Mesodermal cell (in vitro differentiated cells): ENCODE measurements at regions not wholly inside any gene's neighbourhood (a gene's known extent, or its start where the extent isn't known, plus 50 kb on each side); places are given as distances from the start of the nearest gene placed in this dataset.

Experiments
- H3K27ac ChIP-seq: 2 replicates; pipeline ENCODE4 v1.7.0; 2013; ENCODE audit warnings: mild to moderate bottlenecking, low read depth, low read length, moderate library complexity; ENCODE audit not compliant: severe bottlenecking
- H3K36me3 ChIP-seq: 2 replicates; pipeline ENCODE4 v1.7.1; 2013; ENCODE audit warnings: mild to moderate bottlenecking, low read length, moderate library complexity; ENCODE audit not compliant: control insufficient read depth, insufficient read depth
- H3K4me1 ChIP-seq: one replicate; pipeline ENCODE4 v1.7.1; 2013; ENCODE audit warnings: mild to moderate bottlenecking, low read length; ENCODE audit not compliant: insufficient read depth, control insufficient read depth, poor library complexity, severe bottlenecking
- H3K4me3 ChIP-seq: 2 replicates; pipeline ENCODE4 v1.7.0; 2013; ENCODE audit warnings: low read length, control low read depth, mild to moderate bottlenecking; ENCODE audit not compliant: insufficient read depth, poor library complexity, severe bottlenecking; ENCODE audit errors: extremely low read depth
- H3K9me3 ChIP-seq: 2 replicates; pipeline ENCODE4 v1.7.1; 2013; ENCODE audit warnings: mild to moderate bottlenecking, low read length, moderate library complexity; ENCODE audit not compliant: control insufficient read depth
- WGBS, 2 experiments: methylation state at CpG; one replicate each; pipeline ENCODE4 v1.1.5; 2013; ENCODE audit warnings: missing lambda C conversion rate in 2 of 2; ENCODE audit not compliant: insufficient coverage in 2 of 2; 5-methylcytosine and 5-hydroxymethylcytosine counted together

DNA sequence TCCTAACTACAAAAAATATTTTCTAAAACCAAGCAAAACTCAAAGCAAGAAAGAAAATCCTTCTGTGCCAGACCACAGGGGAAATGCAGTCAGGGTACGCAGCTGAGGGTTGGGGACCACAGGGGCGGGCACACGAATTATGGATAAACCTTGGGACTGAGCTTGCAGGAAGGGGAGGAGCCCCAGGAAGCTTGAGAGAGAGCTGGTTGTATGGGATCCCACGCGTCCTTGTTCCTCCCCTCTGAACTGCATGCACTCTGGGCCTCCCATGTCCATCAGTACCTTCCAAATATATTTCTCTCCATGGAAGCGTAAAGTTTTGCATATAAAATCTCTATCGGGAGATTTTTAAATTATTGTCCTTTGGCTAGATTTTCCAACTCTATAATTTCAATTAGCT is 673.4 kb downstream of the TBC1D22A start:
- Histone ChIP-seq H3K9me3 (peaks cover 75% of the 10 kb centered on the region), H3K27ac (no peak overlapping the region), H3K36me3 (no peaks in the 10 kb centered on the region), H3K4me3 (no peak overlapping the region), H3K4me1 (no peaks in the 10 kb centered on the region)
- WGBS, 2 experiments: 73 to 92% methylated on average over 2 to 3 of the region's 7 CpGs

DNA sequence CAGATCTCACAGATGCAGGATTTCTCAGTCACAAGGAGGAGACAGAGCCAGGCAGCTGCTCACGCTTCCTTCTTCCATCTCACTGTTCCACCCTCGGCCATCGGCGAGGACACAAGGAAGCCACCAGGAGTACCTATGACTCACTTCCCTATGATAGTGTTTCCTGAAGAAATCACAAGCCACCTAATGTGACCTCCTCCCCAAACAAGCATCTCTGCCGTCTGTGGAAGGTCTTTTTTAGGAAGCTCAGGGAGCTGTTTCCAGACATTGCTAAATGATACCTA is 672.7 kb downstream of the TBC1D22A start:
- 71 to 96% methylated on average over 2 to 3 of the region's 5 CpGs for WGBS, 2 experiments
- Histone ChIP-seq H3K4me3 (no peak overlapping the region), H3K4me1 (no peaks in the 10 kb centered on the region), H3K27ac (no peak overlapping the region), H3K36me3 (no peaks in the 10 kb centered on the region), H3K9me3 (peaks cover 75% of the 10 kb centered on the region)

DNA sequence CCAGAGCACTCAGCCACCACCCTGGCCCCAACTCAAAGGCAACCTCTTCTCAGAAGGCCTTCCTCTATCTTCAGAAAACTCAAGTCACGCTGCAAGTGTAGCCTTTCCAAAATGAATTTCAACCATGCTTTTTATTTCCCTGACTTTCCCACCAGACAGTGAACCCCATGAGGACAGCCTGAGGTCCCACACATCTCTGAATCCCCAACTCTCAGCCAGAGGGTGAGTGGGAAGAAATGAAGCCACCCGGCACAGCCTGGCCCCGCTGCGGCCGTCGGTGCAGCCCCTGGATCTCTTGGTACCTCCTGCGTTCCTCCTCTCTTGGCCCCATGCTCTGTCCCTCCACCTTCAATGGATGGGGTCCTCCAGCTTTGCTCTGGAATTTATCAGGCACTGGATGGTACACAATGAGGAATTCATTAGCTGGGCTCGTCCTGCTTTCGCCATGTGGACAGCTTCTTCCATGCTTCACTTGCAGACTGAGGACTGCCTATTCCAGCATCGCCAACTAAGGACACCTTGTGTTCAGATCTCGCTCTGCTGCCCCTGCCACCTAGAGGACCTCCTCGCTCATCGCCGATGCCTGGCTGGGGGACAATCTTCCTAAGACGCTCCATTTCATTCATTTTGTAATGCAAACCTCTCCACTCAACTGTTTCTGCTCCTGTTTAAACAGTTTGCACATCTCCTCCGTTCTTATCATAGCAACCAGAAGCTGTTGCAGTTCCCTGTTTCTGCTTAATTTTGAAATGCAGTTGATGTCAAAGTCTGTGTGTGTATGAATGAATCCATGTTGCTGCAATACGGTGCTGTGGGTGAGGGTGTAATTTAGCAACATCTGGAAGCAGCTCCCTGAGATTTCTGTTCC is 672.1 kb downstream of the TBC1D22A start:
- H3K4me1 ChIP-seq: no peaks in the 10 kb centered on the region
- no peaks in the 10 kb centered on the region for H3K36me3 ChIP-seq
- 83 to 84% methylated on average over 15 of the region's 17 CpGs for WGBS, 2 experiments
- H3K9me3 ChIP-seq: peaks cover 70% of the 10 kb centered on the region
- no peak overlapping the region for H3K4me3 ChIP-seq
- no peak overlapping the region for H3K27ac ChIP-seq

DNA sequence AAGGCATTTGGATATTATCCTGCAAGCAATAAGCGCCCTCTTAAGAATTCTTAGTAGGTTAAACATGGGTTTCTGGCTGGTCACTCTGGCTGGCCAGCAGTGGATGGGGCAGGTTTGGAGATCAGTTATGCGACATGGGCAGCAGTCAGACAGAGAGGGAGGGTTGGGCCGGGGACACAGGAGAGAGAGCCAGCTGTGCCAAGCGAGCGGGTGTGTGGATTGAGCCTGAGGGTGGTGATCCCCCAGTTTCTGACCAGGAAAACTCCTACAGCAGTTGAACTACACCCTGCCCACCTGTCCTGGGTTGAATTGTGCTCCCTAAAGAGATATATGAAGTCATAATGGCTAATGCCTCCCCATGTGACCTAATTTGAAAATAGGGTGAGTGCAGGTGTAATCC is 671.2 kb downstream of the TBC1D22A start:
- Histone ChIP-seq H3K9me3 (peaks cover 65% of the 10 kb centered on the region), H3K4me1 (no peaks in the 10 kb centered on the region), H3K4me3 (no peak overlapping the region), H3K27ac (no peak overlapping the region), H3K36me3 (no peaks in the 10 kb centered on the region)
- 20 to 58% methylated on average over 1 to 3 of the region's 5 CpGs for WGBS, 2 experiments

DNA sequence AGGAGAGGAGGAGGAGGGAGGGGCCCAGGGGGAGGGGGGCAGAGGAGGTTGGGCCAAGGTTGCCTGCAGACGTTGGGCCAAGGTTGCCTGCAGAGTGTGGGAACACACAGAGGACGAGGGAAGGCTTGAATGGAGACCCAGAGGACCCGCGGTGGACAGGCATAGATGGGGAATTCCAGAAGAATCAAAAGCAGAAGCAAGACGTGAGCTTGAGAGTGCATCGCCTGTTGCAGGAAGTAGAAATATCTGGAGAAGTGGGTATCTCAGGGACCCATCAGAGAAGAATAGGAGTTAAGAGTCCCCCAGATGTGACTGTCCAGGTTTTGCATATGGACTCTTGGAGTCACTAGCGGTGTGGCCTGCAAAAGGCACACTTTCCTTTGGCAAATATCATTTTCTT is 670.2 kb downstream of the TBC1D22A start:
- Histone ChIP-seq H3K4me1 (no peaks in the 10 kb centered on the region), H3K4me3 (no peak overlapping the region), H3K27ac (no peak overlapping the region), H3K9me3 (peaks cover 56% of the 10 kb centered on the region), H3K36me3 (no peaks in the 10 kb centered on the region)
- WGBS, 2 experiments: 67 to 69% methylated on average over 7 of the region's 7 CpGs

DNA sequence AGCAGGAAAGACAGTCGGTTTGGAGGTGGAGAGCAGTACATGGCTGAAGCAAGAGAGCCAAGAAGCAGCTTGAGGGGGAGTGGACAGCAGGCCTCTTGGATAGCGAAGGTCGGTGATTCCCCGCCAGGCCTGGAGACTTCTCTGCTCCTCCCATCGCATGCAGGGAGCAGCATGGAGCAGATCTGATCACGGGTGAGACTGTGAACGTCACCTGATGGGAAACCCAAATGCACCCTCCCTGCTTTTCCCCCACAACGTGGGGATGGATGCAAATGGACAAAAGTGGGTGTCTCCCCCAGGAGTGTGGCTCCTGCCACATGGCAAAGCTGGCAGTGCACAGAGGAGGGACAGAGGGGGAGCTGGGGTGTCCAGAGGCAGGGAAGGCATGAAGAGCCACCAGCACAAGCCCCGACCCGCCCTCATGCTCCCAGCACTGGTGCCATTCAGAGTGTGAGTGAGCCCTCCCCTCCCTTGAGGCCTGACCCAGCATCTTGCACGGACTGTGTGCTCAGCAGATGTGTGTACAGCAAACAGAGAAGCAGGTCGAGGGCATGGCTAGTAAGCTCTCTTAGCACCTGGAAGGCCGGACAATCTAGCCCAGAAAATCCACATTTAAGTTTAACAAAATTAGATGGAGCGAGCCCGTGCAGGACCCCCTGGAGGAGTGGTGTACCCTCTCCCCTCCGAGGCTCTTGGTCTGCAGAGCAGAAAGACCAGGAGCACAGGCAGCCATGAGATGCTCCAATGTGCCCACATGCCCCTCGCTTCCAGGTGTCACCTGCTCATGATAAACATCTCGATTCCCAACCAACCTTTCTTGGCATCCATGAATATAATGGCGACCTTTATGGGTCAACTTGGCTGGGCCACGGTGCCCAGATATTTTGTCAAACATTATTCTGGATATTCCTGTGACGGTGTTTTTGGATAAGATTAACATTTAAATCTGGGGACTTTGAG is 661.7 kb downstream of the TBC1D22A start:
- Histone ChIP-seq H3K4me1 (no peaks in the 10 kb centered on the region), H3K27ac (no peak overlapping the region), H3K4me3 (no peak overlapping the region), H3K36me3 (no peaks in the 10 kb centered on the region), H3K9me3 (peaks cover 68% of the 10 kb centered on the region)
- WGBS, 2 experiments: 68 to 69% methylated on average over 18 to 19 of the region's 21 CpGs

DNA sequence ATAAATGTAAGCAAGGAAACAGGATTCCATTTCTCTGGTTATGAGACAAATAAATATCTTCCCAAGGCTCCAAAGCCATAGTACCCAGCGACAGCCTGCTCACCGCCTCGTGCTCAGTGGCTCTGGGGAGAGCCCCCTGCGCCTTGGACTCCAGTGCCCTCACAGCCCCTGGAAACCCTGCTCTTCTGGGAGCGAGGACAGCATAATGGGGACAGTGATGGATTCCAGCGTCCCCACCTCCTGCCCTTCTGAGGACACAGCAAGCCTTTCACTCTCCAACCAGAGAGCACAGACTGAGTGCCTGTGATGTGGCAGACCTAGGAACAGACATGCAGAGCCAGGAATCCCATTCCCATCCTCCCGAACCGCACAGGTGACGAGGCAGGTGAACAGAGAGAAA is 660.8 kb downstream of the TBC1D22A start:
- 49 to 62% methylated on average over 7 to 8 of the region's 9 CpGs for WGBS, 2 experiments
- H3K4me3 ChIP-seq: no peak overlapping the region
- H3K4me1 ChIP-seq: no peaks in the 10 kb centered on the region

DNA sequence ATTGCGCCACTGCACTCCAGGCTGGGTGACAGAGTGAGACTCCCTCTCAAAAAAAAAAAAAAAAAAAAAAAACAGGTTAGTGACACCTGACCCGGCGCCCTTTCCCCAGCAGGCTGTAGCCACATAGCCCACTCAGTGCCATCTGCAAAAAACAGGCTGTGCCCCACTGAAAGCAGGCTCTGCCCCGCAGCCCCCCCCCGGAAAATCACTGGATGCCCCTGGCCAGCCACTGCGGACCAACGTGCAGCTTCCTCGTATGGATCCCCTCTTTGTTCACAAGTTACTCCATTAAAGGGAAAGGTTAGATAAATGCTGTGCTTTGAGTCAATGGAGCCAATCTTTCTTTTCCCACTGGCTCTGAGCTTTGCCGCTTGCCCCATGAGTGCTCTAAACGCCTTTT is 660.3 kb downstream of the TBC1D22A start:
- no peaks in the 10 kb centered on the region for H3K4me1 ChIP-seq
- WGBS, 2 experiments: 90 to 91% methylated on average over 4 to 6 of the region's 10 CpGs
- no peak overlapping the region for H3K4me3 ChIP-seq
- H3K9me3 ChIP-seq: peaks cover 82% of the 10 kb centered on the region
- no peaks in the 10 kb centered on the region for H3K36me3 ChIP-seq
- no peak overlapping the region for H3K27ac ChIP-seq

More for the DNA sequence above, 660.8 kb downstream of the TBC1D22A start:
- H3K27ac ChIP-seq: no peak overlapping the region
- peaks cover 77% of the 10 kb centered on the region for H3K9me3 ChIP-seq
- H3K36me3 ChIP-seq: no peaks in the 10 kb centered on the region

DNA sequence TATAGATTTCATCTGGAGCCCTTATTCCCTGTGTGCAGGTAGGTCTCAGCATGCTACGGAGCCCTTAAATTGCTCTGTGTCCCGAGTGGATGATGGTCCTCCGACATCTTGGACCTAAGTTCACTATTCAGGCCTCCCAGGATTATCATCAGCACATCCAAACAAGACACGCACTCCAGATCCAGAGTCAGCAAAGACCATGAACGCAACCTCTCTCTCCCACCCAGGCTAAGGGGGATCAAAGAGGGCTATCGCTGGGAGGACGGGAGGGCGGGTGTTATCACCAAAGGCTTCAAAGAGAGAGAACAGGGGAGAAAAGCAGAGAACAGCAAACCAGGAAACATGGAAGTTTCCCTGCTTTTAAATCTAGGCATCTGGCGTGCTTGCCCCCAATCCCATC is 659.4 kb downstream of the TBC1D22A start:
- H3K4me1 ChIP-seq: no peaks in the 10 kb centered on the region
- peaks cover 91% of the 10 kb centered on the region for H3K9me3 ChIP-seq
- no peak overlapping the region for H3K27ac ChIP-seq
- H3K4me3 ChIP-seq: no peak overlapping the region
- no peaks in the 10 kb centered on the region for H3K36me3 ChIP-seq
- 69 to 73% methylated on average over 3 to 4 of the region's 9 CpGs for whole genome bisulfite sequencing, 2 experiments

DNA sequence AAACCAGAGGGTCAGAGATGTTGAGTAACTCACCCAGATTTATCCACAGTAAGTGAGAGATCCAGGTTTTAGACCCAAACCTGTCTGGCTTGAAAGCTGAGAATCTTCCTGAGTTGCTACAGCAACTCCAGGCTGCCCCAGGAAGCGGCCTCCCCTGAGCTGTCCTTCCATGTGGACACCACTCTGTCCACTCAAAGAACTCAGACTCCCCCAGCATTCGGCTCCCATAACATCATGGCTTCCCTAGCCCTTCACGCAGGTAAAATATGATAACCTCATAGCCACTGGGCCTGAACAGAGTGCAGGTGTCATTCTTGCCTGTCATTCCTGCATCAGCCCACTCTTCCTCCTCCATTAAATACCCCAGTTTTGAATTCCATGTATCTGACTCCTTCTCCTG is 657.8 kb downstream of the TBC1D22A start:
- Histone ChIP-seq H3K4me1 (no peaks in the 10 kb centered on the region), H3K4me3 (no peak overlapping the region), H3K36me3 (no peaks in the 10 kb centered on the region), H3K9me3 (peaks cover 92% of the 10 kb centered on the region), H3K27ac (no peak overlapping the region)
- WGBS, 2 experiments: 63 to 71% methylated on average over 3 of the region's 3 CpGs
